ENCODE measurements at regions not wholly inside any gene's neighbourhood (a gene's known extent, or its start where the extent isn't known, plus 50 kb on each side); places are given as distances from the start of the nearest gene placed in this dataset.

GRCh38 chr17:71883845-71884244, 237.0 kb upstream of the SOX9 start:
- TF ChIP-seq CTCF (conservative IDR thresholded peaks at IDR 0.05): no peak
- no peak for TF ChIP-seq EZH2 (IDR thresholded peaks at IDR 0.05; ENCODE audit: low read depth)

All from PC-9 (cell line).